Left ventricle myocardium superior (tissue), 1 donor: ENCODE measurements at regions not wholly inside any gene's neighbourhood (a gene's known extent, or its start where the extent isn't known, plus 50 kb on each side); places are given as distances from the start of the nearest gene placed in this dataset.

ENCODE experiments used
- ATAC-seq: fragments of 200-7000 bp; cut with Tn5 transposase; one replicate; pipeline ENCODE4 v1.9.1; 2020; ENCODE audit warnings: mild to moderate bottlenecking, moderate library complexity
- DNase-seq: peaks from one replicate; pipeline ENCODE4 v3.0.0-alpha.2; 2020
- intact Hi-C: fragments of 100-400 bp; cut with micrococcal nuclease; formaldehyde crosslinking; loops from one replicate; pipeline ENCODE4 v1.11.0; 2022
- donor health status: DM: no; HTN: yes; CAD: no; lungs with severe emphysema.

DNA sequence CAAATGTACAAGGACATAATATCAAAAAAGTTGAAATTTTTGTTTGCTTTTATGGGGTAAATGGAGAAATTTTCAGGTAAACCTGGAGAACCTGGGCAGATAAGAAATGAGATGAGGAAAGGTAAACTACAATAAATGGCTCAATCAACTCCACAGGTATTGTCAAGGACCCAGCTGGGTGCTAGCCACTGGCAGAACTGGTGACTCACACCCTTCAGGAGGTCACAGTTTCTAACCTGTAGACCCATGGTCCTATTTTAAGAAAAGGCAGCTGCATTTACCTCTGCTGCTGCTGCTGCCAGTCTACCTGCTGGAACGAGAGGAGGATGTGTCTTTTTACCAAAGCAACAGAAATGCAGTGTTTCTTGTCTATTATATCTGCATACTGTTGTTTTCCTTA lies 226.6 kb downstream of the ALG10B start:
- ATAC-seq (no peak), DNase-seq (no peak)
- intact Hi-C loops, result no loop called here

DNA sequence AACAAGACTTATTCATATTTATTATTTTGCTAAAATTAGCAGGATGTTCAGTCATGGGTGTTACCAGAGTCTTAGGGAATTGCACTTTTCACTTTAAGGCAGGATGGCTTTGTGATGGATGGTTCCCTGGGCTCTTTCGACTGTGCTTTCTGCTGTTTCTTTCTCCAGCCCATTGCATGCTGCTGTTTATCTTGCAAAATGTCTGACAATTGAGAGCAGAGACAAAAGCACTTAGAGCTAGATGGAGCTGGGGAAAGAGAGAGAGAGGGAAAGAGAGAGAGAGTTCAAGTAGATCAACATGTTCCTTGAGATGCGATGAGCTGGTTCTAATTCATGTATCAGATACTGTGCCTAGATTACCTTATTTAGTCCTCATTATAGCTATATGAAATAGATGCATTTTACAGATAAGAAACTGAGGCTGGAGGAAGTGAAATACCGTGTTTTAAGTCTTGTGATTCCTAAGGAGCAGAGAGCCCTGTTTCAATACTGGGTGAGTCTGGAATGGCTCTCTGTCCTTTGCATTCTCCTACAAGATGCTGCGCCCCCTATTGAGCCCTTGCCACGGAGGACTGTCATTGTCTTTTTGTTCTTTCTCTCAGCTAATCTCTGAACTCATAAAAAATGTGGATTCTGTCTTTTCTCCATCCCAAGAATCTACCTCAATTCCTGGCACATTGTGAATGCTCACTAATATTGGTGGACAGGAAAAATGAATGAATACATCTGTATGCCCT lies 227.9 kb downstream of the ALG10B start:
- ATAC-seq (no peak), DNase-seq (no peak)
- intact Hi-C loops, result no loop called here

DNA sequence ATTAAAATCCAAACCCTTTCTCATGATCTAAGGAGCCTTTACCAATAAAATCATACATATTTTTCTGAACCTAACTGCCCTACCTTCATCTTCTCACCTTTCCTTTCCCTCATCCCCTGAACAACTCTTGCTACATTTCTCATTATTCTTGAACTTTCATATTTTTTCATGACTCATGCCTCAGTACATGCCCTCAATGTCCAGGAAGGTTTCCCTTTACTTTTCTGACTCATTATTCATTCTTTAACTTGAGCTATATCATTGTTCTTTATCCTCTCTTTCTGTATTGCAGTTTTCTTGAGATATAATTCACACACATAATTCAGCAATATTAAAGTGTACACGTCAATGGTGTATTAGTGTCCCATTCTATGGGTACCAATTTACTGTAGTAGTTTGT lies 231.0 kb downstream of the ALG10B start:
- DNase-seq (no peak), ATAC-seq (no peak)
- intact Hi-C loops, result no loop called here

DNA sequence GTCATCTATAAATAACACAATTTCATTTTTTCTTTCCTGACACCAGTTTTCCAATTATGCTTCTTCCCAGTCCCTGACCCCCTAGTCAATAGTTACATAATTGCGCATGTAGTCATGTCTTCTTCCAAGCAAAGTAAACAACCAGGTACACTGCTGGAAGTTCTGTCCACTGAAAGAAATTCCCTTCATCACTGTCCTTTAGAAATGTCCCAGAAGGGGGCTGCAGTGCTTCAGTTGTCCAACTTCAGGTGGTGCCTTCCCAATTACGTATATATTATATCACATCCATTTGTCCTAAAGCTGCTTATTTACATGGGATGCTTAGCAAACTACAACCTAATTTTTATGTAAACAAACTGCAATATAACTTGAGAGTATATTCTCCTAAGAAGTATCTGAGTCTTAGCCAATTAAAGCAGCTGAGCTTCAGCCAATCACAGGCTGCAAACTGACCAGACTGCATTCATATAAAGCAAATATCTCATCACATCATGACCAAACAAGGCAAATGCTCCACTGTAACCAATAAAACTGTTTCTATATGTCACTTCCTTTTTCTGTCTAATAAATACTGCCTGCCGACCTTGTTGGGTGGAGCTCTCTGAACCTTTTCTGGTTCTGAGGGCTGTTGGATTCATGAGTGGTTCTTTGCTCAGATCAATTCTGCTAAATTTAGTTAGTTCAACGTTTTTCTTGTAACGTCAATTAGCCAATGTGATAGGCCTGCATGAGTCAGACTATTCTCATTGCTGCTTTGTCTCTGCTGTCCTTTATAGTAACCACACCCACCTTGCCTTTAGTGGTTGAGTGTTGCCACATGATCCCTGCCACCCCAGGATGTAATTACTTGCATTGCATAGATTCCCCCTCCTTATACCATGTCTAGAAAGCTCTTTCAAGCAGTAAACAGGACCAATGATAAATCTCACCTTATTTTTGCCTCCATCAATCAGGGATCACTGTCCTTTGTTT lies 239.3 kb downstream of the ALG10B start:
- ATAC-seq, result no peak
- intact Hi-C loops, result no loop called here
- DNase-seq, result no peak

DNA sequence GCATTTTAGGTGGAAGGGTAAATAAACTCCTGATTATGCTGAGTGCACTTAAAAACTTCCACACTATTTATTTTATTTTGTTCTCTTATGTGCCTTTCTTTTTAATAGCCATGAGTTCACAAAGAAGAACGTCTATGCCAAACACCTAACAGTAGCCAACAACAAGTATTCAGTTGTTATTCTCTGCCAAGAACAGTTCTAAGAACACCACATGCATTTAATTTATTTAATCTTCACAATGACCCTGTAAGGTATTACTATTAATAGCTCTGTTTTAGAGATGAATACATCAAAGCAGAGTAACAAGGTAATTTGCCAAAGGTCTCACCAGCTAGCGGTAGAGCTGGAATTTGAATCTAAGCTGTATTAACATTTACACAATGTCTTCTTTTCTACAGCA lies 240.1 kb downstream of the ALG10B start:
- no peak for ATAC-seq
- DNase-seq, result no peak
- intact Hi-C loops, result no loop called here

DNA sequence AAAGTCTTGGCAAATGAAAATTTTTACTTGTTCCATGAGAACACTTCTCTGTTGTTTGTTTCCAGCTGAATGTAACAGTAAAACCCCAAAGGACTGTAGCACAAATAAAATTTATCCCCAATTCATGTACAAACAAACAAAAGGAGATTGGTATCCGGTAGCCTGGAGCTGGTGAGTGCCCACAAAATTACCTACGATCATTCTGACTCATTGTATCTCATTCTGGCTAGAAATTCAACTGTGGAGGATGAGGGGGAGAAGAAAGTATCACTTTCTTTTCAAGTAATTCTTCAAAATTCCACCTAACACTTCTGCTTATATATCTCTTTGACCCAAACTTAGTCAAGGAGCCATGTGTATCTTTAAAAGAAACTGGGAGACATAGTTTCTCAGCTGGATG lies 268.5 kb downstream of the ALG10B start:
- ATAC-seq (no peak), DNase-seq (no peak)
- intact Hi-C loops, result no loop called here

DNA sequence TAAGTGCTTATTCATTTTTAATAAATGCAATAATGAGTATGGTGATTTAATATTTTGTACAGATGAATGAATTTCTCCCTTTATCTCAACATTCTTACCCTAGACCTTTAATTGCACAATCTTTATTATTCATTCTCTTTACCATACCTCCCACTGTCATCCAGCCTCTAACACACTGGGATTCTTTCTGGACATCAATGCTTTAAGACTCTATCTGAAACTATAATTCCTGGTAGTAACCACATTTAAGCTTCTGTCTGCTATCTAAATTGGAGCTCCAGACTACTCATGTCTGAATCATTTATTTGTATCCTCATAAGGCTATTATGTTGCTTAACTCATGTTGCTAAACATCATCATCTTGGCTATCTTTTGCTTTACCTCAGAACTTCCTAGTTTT lies 270.2 kb downstream of the ALG10B start:
- ATAC-seq (no peak), DNase-seq (no peak)
- intact Hi-C loops, result no loop called here

DNA sequence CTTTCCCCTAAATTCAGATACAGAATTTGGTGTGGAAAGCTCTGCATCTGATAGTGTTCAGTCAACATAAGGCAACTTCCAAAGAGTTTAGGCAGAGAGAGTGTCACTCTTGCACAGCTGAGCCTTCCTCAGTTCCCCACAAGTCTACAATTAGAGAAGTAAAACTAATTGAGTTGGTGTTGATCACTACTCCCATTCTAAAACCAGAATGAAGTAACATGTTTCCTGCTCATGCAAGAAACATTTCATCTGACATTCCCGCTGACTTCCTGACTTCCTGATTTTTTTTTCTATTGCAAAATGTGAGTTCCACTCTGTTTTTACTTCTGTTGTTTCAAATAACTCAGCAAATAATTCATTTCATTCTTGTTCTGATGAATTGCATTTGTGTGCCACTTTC lies 271.0 kb downstream of the ALG10B start:
- intact Hi-C loops, result no loop called here
- DNase-seq (no peak), ATAC-seq (no peak)

DNA sequence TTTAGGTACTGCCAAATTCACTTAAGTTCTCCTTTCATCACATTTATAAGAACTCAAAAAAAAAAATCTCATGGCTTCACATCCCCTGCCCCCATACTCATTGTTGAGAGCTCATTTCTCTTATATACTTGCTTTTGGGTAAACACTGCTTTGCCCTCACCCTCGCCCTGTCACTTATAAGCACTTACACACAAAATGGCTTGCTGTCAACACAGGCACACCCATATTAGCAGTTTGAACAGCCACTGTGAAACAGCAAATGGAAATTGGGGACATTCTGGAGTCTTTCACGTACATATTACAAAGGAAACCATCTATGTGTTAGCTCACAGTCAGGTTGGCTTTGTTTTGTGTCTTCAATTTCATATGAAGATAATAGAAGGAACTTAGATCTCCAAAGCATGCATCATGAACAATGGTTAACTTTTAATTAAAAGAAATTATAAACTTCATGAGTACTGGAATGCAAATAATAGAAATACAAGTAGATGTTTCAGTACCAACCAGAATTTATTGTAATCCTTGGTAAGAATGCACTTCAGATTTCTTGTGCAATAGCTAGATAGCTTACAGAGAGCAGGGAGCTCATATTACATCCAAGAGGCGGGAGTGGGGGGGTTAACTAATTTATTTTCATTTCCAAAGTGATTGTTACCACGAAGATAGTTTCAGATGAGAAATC lies 272.2 kb downstream of the ALG10B start:
- ATAC-seq, result no peak
- intact Hi-C loops, result no loop called here
- no peak for DNase-seq

DNA sequence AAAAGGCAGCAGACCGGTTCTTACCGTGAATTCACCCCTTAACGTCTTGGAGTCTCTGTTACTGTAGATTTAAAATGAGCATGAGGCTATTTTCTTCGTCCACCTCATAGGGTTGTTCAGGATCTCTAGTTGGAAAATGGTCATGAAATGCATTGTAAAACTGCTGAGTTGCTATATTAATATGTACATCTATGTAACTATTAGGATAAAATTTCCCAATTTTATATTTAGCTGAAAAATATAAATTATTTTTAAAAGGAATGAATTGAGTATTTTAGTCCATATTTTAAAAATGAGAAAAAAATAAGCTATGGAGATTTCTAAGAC lies 272.7 kb downstream of the ALG10B start:
- DNase-seq (no peak), ATAC-seq (no peak)
- intact Hi-C loops, result no loop called here

DNA sequence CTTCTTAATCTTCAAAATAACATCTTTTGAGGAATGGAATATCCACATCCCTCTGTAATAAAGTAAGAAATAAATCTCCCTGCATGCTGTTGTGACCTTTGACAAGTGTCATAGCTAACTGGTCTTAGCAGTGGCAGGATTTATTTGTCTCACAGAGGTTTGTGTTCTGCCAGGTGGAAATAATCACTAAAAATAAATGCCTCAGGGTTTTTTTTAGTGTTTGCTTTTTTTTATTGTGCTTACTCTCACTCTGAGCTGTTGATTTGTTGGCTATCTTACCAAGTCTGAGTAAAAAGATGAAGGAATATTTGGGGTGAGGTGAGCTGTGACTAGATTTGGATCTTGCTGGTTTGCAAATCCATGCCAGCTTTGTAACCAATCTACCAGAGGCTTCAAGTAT lies 285.4 kb downstream of the ALG10B start:
- no peak for DNase-seq
- no peak for ATAC-seq
- intact Hi-C loops, result no loop called here
